K562 (cell line): ENCODE measurements at regions not wholly inside any gene's neighbourhood (a gene's known extent, or its start where the extent isn't known, plus 50 kb on each side); places are given as distances from the start of the nearest gene placed in this dataset.

ENCODE experiments used
- ATAC-seq: fragments of 200-7000 bp; cut with Tn5 transposase; 3 replicates; pipeline ENCODE4 v1.9.1; 2020; ENCODE audit warnings: moderate library complexity
- BruUV-seq: library from RNA; stranded (reverse); fragments of 400-500 nt; replicated peaks from 2 replicates; lab custom pipeline; 2021; lab: Mats Ljungman, UMichigan
- CTCF ChIA-PET: fragments of 300-600 bp; formaldehyde crosslinking; extraction: SDS; loops from one replicate; lab custom pipeline; 2021; ENCODE audit warnings: low intra/inter-chr PET ratio; lab: Yijun Ruan, JAX
- POLR2A ChIA-PET: fragments of 300-600, 350-650 bp; sonication (Branson Sonifier 250); formaldehyde crosslinking; extraction: SDS; loops from one replicate; lab custom pipeline; 2021; ENCODE audit warnings: antibody characterized with exemption, inconsistent platforms; lab: Yijun Ruan, JAX
- DNase-seq, 4 experiments: peaks; one replicate each; pipeline versions ENCODE4 v3.0.0 to v3.0.0-alpha.2; 2011 to 2018; ENCODE audit warnings: low spot score in 3 of 4, mixed read lengths in 3 of 4; ENCODE audit errors: extremely low read depth in 1 of 4
- FAIRE-seq: peaks from 2 replicates; lab custom pipeline; 2011; peaks lifted over from hg19 to GRCh38; lab: Jason Lieb, UNC
- H2AFZ ChIP-seq: 2 replicates; pipeline ENCODE4 v1.6.0; 2011; ENCODE audit warnings: low read depth, low read length, control low read depth, inconsistent platforms
- H3K27ac ChIP-seq: fragments of 200-600 bp; 3 replicates; pipeline ENCODE4 v1.8.0; 2011; ENCODE audit warnings: low read depth, mild to moderate bottlenecking, control low read depth, inconsistent platforms, low read length, moderate library complexity, mixed read lengths; ENCODE audit errors: extremely low read depth
- H3K27me3 ChIP-seq, 2 experiments: fragments of 300-600 bp in 1 of 2; 2 replicates in 1 of 2; 3 replicates in 1 of 2; pipeline versions ENCODE4 v1.6.0 to v1.8.0; 2011; ENCODE audit warnings: inconsistent platforms in 2 of 2, low read length in 2 of 2, mild to moderate bottlenecking in 1 of 2, mixed read lengths in 1 of 2, moderate library complexity in 1 of 2; ENCODE audit not compliant: control insufficient read depth in 2 of 2, insufficient read depth in 2 of 2
- H3K36me3 ChIP-seq: fragments of 300-600 bp; 3 replicates; pipeline ENCODE4 v1.8.0; 2011; ENCODE audit warnings: mild to moderate bottlenecking, low read length, inconsistent platforms; ENCODE audit not compliant: control insufficient read depth, insufficient read depth
- H3K4me1 ChIP-seq, 2 experiments: fragments of 200-600 bp in 1 of 2; replicated peaks in 1 of 2; 2 replicates in 1 of 2; 3 replicates in 1 of 2; pipeline versions ENCODE4 v1.5.1 to v1.8.0; 2011; ENCODE audit warnings: inconsistent platforms in 2 of 2, low read length in 2 of 2, mild to moderate bottlenecking in 1 of 2, mixed read lengths in 1 of 2, moderate library complexity in 1 of 2; ENCODE audit not compliant: control insufficient read depth in 2 of 2, insufficient read depth in 2 of 2
- H3K4me2 ChIP-seq: 2 replicates; pipeline ENCODE4 v1.6.1; 2011; ENCODE audit warnings: low read length, control low read depth, inconsistent platforms, mixed read lengths; ENCODE audit not compliant: insufficient read depth
- H3K4me3 ChIP-seq: fragments of 200-600 bp; sonication (generic), shearing (Covaris generic); 2 replicates; pipeline ENCODE4 v1.5.1; 2016; ENCODE audit warnings: control low read depth, inconsistent platforms
- H3K79me2 ChIP-seq: fragments of 200-600 bp; 3 replicates; pipeline ENCODE4 v1.8.0; 2011; ENCODE audit warnings: low read length, inconsistent platforms; ENCODE audit not compliant: control insufficient read depth, insufficient read depth
- H3K9ac ChIP-seq, 2 experiments: 2 replicates each; pipeline versions ENCODE4 v1.6.0 to v1.6.1; 2011; ENCODE audit warnings: low read depth in 2 of 2, low read length in 2 of 2, control low read depth in 1 of 2, inconsistent platforms in 1 of 2, mild to moderate bottlenecking in 1 of 2, mixed read lengths in 1 of 2; ENCODE audit not compliant: insufficient read depth in 1 of 2
- H3K9me1 ChIP-seq: one replicate; pipeline ENCODE4 v1.6.0; 2011; ENCODE audit warnings: inconsistent platforms, mild to moderate bottlenecking, low read length, moderate library complexity; ENCODE audit not compliant: control insufficient read depth, insufficient read depth
- H3K9me3 ChIP-seq: replicated peaks from 2 replicates; pipeline ENCODE4 v1.5.1; 2011; ENCODE audit warnings: low read depth, low read length, inconsistent platforms; ENCODE audit not compliant: control insufficient read depth, insufficient read depth
- H4K20me1 ChIP-seq: replicated peaks from 2 replicates; pipeline ENCODE4 v1.6.1; 2011; ENCODE audit warnings: low read length, inconsistent platforms, mixed read lengths; ENCODE audit not compliant: control insufficient read depth, insufficient read depth
- BRF2 ChIP-seq: IDR thresholded peaks from 3 replicates; pipeline ENCODE4 v1.6.1; 2011; ENCODE audit warnings: borderline replicate concordance, mild to moderate bottlenecking; ENCODE audit not compliant: insufficient read length, insufficient read depth
- MLX ChIP-seq, 2 experiments: fragments of 450-650 bp in 1 of 2; sonication (generic) in 1 of 2; formaldehyde crosslinking; conservative IDR thresholded peaks; 2 replicates each; pipeline versions ENCODE4 v1.4.0 to v1.8.1; 2020 to 2022; ENCODE audit warnings: mild to moderate bottlenecking in 1 of 2, missing genetic modification reagents in 1 of 2
- PML ChIP-seq: IDR thresholded peaks from 2 replicates; pipeline ENCODE4 v1.6.1; 2012; ENCODE audit warnings: low read length, inconsistent platforms
- WGBS: fragments of 100-300 bp; shearing (Covaris generic); methylation state at CpG from one replicate; pipeline ENCODE4 v1.1.6; 2016; ENCODE audit warnings: low coverage, mixed read lengths; ENCODE audit not compliant: insufficient coverage; ENCODE audit errors: missing lambda C conversion rate; 5-methylcytosine and 5-hydroxymethylcytosine counted together
- in situ Hi-C: fragments of 300-500 bp; cut with MboI; formaldehyde crosslinking; loops from 4 replicates; pipeline ENCODE4 v1.15.0; 2018; ENCODE audit warnings: inconsistent platforms, mixed read lengths
- intact Hi-C: fragments of 100-400 bp; cut with micrococcal nuclease; formaldehyde crosslinking; loops from 2 replicates; pipeline ENCODE4 v1.14.2; 2022

DNA sequence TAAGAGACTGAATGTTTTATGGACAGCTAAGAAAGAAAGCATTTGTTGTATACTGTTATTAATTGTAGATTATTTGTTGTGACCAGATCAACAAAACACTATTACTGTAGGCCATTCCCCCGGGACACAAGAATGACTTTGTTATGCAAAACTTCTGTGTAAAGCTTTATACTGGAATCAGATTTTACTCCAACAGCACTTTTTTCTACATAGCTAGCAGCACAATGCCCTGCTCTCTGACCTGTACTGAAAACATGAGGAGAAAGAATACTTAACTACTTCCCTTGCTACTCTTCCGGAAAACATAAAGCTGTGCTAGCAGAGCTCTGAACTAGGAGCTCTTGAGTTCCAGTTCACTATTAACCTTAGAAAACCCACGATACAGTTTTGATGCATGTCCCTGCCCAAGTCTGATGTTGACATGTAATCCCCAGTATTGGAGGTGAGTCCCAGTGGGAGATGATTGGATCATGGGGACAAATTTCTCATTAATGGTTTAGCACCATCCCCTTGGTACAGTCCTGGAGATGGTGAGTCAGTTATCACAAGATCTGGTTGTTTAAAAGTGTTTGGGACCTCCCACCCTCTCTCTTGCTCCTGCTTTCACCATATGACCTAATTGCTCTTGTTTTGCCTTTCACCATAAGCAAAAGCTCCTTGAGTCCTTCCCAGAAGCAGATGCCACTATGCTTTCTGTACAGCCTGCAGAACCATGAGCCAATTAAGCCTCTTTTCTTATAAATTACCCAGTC lies 601.1 kb upstream of the PIK3C3 start:
- in situ Hi-C loops, result no loop called here
- H3K9ac ChIP-seq, result no peak overlapping the region
- no peak for ATAC-seq
- H3K4me3 ChIP-seq, result no peak overlapping the region
- TF ChIP-seq BRF2 (no peak), PML (no peak), MLX (CRISPR knock-in tag; conservative IDR thresholded peaks at IDR 0.05) (no peak)
- POLR2A ChIA-PET, result no interaction called here
- no peak for FAIRE-seq
- no peak overlapping the region for H3K4me2 ChIP-seq
- no peaks in the 10 kb centered on the region for H3K79me2 ChIP-seq
- H4K20me1 ChIP-seq, result no peaks in the 10 kb centered on the region
- intact Hi-C loops, result no loop called here
- BruUV-seq, result no TSS peak
- WGBS, result 0% methylated on average over 3 of the region's 3 CpGs
- H3K36me3 ChIP-seq, result no peaks in the 10 kb centered on the region
- H3K27ac ChIP-seq, result no peak overlapping the region
- DNase-seq, result no peak
- CTCF ChIA-PET, result no interaction called here
- no peaks in the 10 kb centered on the region for H3K9me3 ChIP-seq
- no peaks in the 10 kb centered on the region for H3K4me1 ChIP-seq
- H3K27me3 ChIP-seq, result no peaks in the 10 kb centered on the region
- no peaks in the 10 kb centered on the region for H3K9me1 ChIP-seq
- no peak overlapping the region for H2AFZ ChIP-seq
